Ectodermal cell (in vitro differentiated cells): ENCODE measurements at regions not wholly inside any gene's neighbourhood (a gene's known extent, or its start where the extent isn't known, plus 50 kb on each side); places are given as distances from the start of the nearest gene placed in this dataset.

ENCODE experiments used
- H3K27ac ChIP-seq: 2 replicates; pipeline ENCODE4 v1.7.0; 2013; ENCODE audit warnings: mild to moderate bottlenecking, low read depth, low read length; ENCODE audit not compliant: insufficient read depth, poor library complexity, severe bottlenecking
- H3K27me3 ChIP-seq: 2 replicates; pipeline ENCODE4 v1.7.0; 2013; ENCODE audit warnings: mild to moderate bottlenecking, low read length; ENCODE audit not compliant: insufficient read depth, control insufficient read depth, poor library complexity, severe bottlenecking
- H3K36me3 ChIP-seq: one replicate; pipeline ENCODE4 v1.7.0; 2013; ENCODE audit warnings: low read length; ENCODE audit not compliant: control insufficient read depth, insufficient read depth
- H3K4me1 ChIP-seq: one replicate; pipeline ENCODE4 v1.7.0; 2013; ENCODE audit warnings: low read length; ENCODE audit not compliant: control insufficient read depth, insufficient read depth
- H3K4me3 ChIP-seq: 2 replicates; pipeline ENCODE4 v1.7.0; 2013; ENCODE audit warnings: low read depth, low read length, control low read depth; ENCODE audit not compliant: insufficient read depth
- H3K9me3 ChIP-seq: 2 replicates; pipeline ENCODE4 v1.7.0; 2013; ENCODE audit warnings: mild to moderate bottlenecking, low read length, moderate library complexity; ENCODE audit not compliant: control insufficient read depth
- WGBS, 2 experiments: methylation state at CpG; one replicate each; pipeline ENCODE4 v1.1.7; 2013; ENCODE audit warnings: missing lambda C conversion rate in 2 of 2; 5-methylcytosine and 5-hydroxymethylcytosine counted together

DNA sequence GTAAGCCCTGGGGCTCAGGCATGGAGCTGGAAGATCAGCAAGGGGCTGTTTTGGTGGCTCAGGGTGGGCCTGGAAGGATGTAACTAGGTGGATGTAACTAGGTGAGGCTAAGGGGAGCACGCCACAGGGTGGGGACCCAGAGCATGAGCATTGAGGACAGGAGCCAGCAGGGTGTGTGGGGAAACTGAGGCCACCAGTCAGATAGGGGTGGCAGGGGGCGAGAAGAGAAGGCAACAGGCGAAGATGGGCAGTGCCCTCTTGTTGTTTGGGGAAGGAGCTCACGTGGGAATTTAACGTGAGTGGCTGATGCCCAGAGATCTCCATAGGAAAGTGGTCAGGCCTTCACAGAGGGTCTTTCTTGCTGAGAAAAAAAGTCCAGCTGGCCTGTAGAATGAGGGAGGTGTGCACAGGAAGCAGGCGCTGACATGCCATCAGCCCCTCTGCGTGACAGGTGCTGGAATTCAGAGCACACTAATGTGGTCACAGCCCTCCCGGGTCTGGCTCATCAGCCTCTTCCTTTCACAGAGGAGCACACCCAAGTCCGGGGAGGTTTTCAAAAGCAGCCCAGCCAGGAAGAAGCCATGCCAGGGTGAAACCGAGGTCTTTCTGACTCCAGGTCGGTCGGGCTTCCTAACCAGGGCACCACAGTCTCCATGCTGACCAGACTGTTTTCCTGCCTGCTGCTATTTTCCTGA is 54.6 kb upstream of the PAX6 start:
- peaks cover 2% of the 10 kb centered on the region for H3K4me1 ChIP-seq
- no peaks in the 10 kb centered on the region for H3K36me3 ChIP-seq
- H3K4me3 ChIP-seq, result no peak overlapping the region
- no peaks in the 10 kb centered on the region for H3K27me3 ChIP-seq
- no peaks in the 10 kb centered on the region for H3K9me3 ChIP-seq
- WGBS, 2 experiments, result 90 to 92% methylated on average over 12 of the region's 12 CpGs
- no peak overlapping the region for H3K27ac ChIP-seq

DNA sequence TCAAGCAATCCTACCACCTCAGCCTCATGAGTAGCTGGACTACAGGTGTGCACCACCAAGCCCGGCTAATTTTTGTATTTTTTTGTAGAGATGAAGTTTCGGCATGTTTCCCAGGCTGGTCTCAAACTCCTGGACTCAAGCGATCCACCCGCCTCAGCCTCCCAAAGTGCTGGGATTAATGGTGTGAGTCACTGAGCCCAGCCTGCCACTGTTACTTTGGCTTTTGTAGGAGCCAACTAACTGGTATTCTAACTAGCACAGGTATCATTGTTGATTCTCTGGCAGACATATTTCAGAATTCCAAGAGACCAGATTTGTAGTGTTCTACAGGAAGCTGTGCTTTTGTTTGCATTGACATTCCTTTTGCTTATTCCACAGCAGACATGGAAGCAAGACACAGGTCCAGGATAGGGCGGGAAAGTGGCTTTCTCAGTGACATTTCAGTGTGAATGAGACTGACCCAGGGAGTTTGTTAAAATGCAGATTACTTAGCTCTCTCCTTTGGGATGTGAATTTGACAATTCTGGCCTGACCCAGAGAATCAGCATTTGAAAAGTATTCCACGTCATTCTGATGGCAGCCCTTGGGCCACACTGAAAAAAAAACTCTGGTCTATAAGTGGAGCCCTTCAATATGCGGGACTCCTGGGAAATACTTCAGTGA is 52.2 kb upstream of the PAX6 start:
- WGBS, 2 experiments, result 47 to 55% methylated on average over 7 of the region's 7 CpGs
- no peaks in the 10 kb centered on the region for H3K4me1 ChIP-seq

GRCh38 chr11:31861011-31861410 is 49.9 kb upstream of the PAX6 start:
- WGBS, 2 experiments, result 94 to 95% methylated on average over 3 of the region's 3 CpGs

More for the DNA sequence above, 52.2 kb upstream of the PAX6 start:
- no peaks in the 10 kb centered on the region for H3K9me3 ChIP-seq
- H3K27me3 ChIP-seq, result no peaks in the 10 kb centered on the region
- no peak overlapping the region for H3K27ac ChIP-seq
- no peak overlapping the region for H3K4me3 ChIP-seq
- no peaks in the 10 kb centered on the region for H3K36me3 ChIP-seq

More at GRCh38 chr11:31861011-31861410, 49.9 kb upstream of the PAX6 start:
- H3K27ac ChIP-seq, result no peak overlapping the region
- H3K9me3 ChIP-seq, result no peaks in the 10 kb centered on the region
- H3K36me3 ChIP-seq, result no peaks in the 10 kb centered on the region
- no peaks in the 10 kb centered on the region for H3K4me1 ChIP-seq
- H3K4me3 ChIP-seq, result no peak overlapping the region
- H3K27me3 ChIP-seq, result no peaks in the 10 kb centered on the region
